Activated CD4-positive, alpha-beta memory T cell treated with anti-CD3 and anti-CD28 coated beads, Interleukin-2, amount 10 ng/mL, durations not matched to agents 7 days and 5 days (primary cell): ENCODE measurements at regions not wholly inside any gene's neighbourhood (a gene's known extent, or its start where the extent isn't known, plus 50 kb on each side); places are given as distances from the start of the nearest gene placed in this dataset.

Experiments
- CTCF ChIA-PET: fragments of 350-600 bp; sonication (Branson Sonifier 250); formaldehyde crosslinking; loops from one replicate; lab custom pipeline; 2021; ENCODE audit warnings: antibody characterized with exemption, inconsistent platforms; lab: Charles Lee
- POLR2A ChIA-PET: fragments of 350-600 bp; sonication (Branson Sonifier 250); formaldehyde crosslinking; loops from one replicate; lab custom pipeline; 2021; ENCODE audit warnings: antibody characterized with exemption; lab: Charles Lee
- DNase-seq: peaks from one replicate; pipeline ENCODE4 v3.0.0-alpha.2; 2020
- H3K27ac Mint-ChIP-seq: one replicate; pipeline ENCODE4 v1.8.0; 2021; ENCODE audit warnings: mild to moderate bottlenecking, mixed read lengths
- H3K27me3 Mint-ChIP-seq: one replicate; pipeline ENCODE4 v1.8.0; 2021; ENCODE audit warnings: mixed read lengths
- H3K36me3 Mint-ChIP-seq: one replicate; pipeline ENCODE4 v1.8.0; 2021; ENCODE audit warnings: low read depth, mixed read lengths
- H3K4me1 Mint-ChIP-seq: one replicate; pipeline ENCODE4 v1.8.0; 2021; ENCODE audit warnings: mixed read lengths
- H3K4me3 Mint-ChIP-seq: one replicate; pipeline ENCODE4 v1.8.0; 2021; ENCODE audit warnings: mild to moderate bottlenecking, mixed read lengths
- H3K9me3 Mint-ChIP-seq: one replicate; pipeline ENCODE4 v1.8.0; 2021; ENCODE audit warnings: mixed read lengths

DNA sequence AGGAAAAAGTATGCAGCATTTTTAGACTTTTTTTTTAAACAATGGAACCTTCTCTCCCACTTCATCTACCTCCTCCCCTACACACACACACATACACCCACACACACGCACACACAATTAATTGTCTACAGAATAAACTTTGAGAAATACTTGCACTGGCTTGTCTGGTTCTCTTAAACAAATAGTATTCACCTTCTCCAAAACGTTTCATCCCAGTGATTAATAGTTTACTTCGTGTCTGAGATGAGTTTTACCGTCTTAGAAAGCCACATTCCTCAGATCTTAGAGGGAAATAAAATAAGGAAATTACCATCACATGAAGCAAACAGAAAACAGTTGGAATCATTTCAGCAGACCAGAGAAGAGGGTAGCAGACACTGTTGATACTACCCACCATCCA lies 570.6 kb upstream of the CLINT1 start:
- DNase-seq = no peak
- Mint-ChIP-seq H3K4me3 (no peak overlapping the region), H3K4me1 (peaks cover 9% of the 10 kb centered on the region), H3K36me3 (no peaks in the 10 kb centered on the region), H3K27me3 (no peaks in the 10 kb centered on the region), H3K27ac (no peak overlapping the region), H3K9me3 (peaks cover 2% of the 10 kb centered on the region)
- CTCF ChIA-PET = no interaction called here
- POLR2A ChIA-PET = no interaction called here

DNA sequence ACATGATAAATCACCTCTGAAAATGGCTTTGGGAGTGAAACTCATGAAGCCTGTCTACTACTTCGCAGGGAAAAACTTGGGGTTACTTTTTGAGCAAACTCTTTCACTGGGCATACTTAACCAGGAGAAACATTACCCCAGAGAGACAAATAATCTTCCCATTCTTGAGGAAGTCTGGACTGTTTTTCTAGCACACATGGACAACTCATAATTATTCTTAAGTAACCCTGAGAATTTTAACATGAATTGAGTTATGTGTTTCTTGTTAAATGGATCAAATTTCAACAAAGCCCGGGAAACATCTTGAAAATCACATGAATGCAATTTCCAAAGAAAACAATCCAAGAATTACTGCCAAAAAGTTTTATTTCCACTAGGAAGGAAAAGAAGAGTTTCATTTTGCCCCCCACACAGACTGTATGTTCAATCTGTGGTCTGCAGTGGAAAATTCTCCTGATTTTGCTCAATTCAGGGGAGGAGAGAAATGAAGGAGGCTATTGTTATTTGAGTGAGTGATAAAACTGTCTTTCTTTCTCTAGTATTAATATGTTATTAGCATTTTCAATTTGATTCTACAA lies 564.8 kb upstream of the CLINT1 start:
- H3K4me3 Mint-ChIP-seq = no peak overlapping the region
- H3K9me3 Mint-ChIP-seq = no peaks in the 10 kb centered on the region
- H3K27ac Mint-ChIP-seq = no peak overlapping the region
- H3K4me1 Mint-ChIP-seq = no peaks in the 10 kb centered on the region
- no peak for DNase-seq
- POLR2A ChIA-PET = no interaction called here
- CTCF ChIA-PET = interaction anchor here (1.7 kb wide), 1 partner anchor 12 kb away, joined by 4 read pairs; no protein-coding TSS in a partner anchor
- H3K36me3 Mint-ChIP-seq = no peaks in the 10 kb centered on the region
- H3K27me3 Mint-ChIP-seq = no peaks in the 10 kb centered on the region

DNA sequence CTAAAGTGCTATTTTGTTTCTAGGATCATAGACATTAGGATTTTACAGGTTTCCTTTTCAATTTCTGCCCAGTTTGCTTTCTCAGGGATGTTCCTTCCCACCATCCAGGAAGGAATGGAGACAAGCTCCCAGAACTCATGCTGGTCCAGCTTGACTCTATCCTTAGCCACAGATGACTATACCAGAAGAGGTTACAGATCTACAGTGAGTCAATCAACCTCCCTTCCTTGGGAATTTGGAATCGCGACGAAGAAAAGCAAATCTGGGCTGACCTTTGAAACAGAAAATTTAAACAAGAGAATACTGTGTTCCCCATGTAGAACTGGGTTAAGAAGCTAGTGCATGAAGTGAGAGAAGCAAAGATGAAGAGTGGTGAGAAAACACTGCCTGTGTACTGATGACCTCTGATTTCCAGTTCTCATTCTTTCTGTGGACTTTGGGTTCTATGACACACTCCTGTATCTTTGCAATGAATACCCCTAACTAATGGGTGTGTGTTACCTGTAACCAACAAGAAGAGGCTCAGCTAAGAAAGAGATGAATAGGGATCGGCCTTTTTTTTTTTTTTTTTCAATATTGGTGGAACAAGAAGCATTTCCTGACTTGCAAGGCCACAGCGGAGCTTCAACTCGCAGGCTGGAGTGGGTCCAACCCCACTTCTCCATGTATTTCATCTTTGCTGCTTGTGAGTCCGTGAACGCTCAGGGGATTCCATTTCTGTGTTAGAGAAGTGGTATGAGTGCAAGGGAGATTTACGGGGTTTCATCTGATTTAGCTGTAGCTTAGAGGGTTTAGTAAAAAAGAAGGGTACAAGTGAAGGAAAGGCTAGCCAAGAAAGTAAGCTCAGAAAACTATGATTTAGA lies 563.9 kb upstream of the CLINT1 start:
- CTCF ChIA-PET = interaction anchor here (1.7 kb wide), 1 partner anchor 13 kb away, joined by 4 read pairs; no protein-coding TSS in a partner anchor
- Mint-ChIP-seq H3K9me3 (no peaks in the 10 kb centered on the region), H3K27ac (no peak overlapping the region), H3K4me1 (no peaks in the 10 kb centered on the region), H3K27me3 (no peaks in the 10 kb centered on the region), H3K4me3 (no peak overlapping the region), H3K36me3 (no peaks in the 10 kb centered on the region)
- no peak for DNase-seq
- POLR2A ChIA-PET = no interaction called here

- Mint-ChIP-seq H3K4me3 (no peak overlapping the region), H3K27me3 (no peaks in the 10 kb centered on the region), H3K36me3 (no peaks in the 10 kb centered on the region), H3K4me1 (no peaks in the 10 kb centered on the region), H3K9me3 (no peaks in the 10 kb centered on the region), H3K27ac (no peak overlapping the region)
- ChIA-PET POLR2A (no interaction called here), CTCF (interaction anchor here (0.5 kb wide), 1 partner anchor 279 kb away, joined by 3 read pairs; no protein-coding TSS in a partner anchor)
- DNase-seq = no peak
Measured at GRCh38 chr5:158421319-158421718, 562.4 kb upstream of the CLINT1 start.

GRCh38 chr5:158419186-158419585 lies 560.2 kb upstream of the CLINT1 start:
- no peak overlapping the region for H3K27ac Mint-ChIP-seq
- H3K27me3 Mint-ChIP-seq = no peaks in the 10 kb centered on the region
- H3K4me1 Mint-ChIP-seq = no peaks in the 10 kb centered on the region
- ChIA-PET CTCF (no interaction called here), POLR2A (no interaction called here)
- H3K4me3 Mint-ChIP-seq = no peak overlapping the region
- no peak for DNase-seq
- no peaks in the 10 kb centered on the region for H3K36me3 Mint-ChIP-seq
- no peaks in the 10 kb centered on the region for H3K9me3 Mint-ChIP-seq

- Mint-ChIP-seq H3K4me3 (no peak overlapping the region), H3K36me3 (no peaks in the 10 kb centered on the region), H3K27me3 (peaks cover 2% of the 10 kb centered on the region), H3K9me3 (no peaks in the 10 kb centered on the region), H3K4me1 (no peaks in the 10 kb centered on the region), H3K27ac (no peak overlapping the region)
- ChIA-PET CTCF (no interaction called here), POLR2A (no interaction called here)
- no peak for DNase-seq
Measured at GRCh38 chr5:158414780-158415179, 555.8 kb upstream of the CLINT1 start.

- no peaks in the 10 kb centered on the region for H3K4me1 Mint-ChIP-seq
- no peak overlapping the region for H3K27ac Mint-ChIP-seq
- H3K4me3 Mint-ChIP-seq = no peak overlapping the region
- no peaks in the 10 kb centered on the region for H3K36me3 Mint-ChIP-seq
- CTCF ChIA-PET = no interaction called here
- H3K27me3 Mint-ChIP-seq = peaks cover 2% of the 10 kb centered on the region
- DNase-seq = no peak
- POLR2A ChIA-PET = no interaction called here
- no peaks in the 10 kb centered on the region for H3K9me3 Mint-ChIP-seq
Measured at GRCh38 chr5:158414333-158414762, 555.4 kb upstream of the CLINT1 start.

- CTCF ChIA-PET = no interaction called here
- Mint-ChIP-seq H3K4me1 (no peaks in the 10 kb centered on the region), H3K36me3 (no peaks in the 10 kb centered on the region), H3K9me3 (no peaks in the 10 kb centered on the region), H3K27me3 (peaks cover 2% of the 10 kb centered on the region), H3K4me3 (no peak overlapping the region), H3K27ac (no peak overlapping the region)
- POLR2A ChIA-PET = no interaction called here
- DNase-seq = no peak
Measured at GRCh38 chr5:158413122-158413680, 554.3 kb upstream of the CLINT1 start.

DNA sequence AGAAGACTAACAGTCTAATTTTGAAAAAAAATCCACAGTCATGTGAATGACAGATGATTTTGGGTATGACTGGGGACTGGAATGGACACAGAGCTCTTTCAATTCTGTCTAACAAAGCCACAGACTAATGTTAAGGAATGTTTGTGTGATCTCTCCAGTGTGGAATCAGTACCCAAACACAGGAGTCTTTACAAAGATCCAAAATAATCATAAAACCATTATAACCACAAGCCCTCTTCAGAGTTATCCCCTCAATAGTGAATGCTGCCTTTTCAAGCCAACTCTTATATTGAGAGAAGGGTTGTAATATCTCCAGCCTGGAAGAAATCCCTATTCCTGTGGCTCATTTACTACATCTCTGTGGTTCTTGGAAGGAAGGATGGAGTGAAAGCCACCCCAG lies 552.0 kb upstream of the CLINT1 start:
- Mint-ChIP-seq H3K4me1 (no peaks in the 10 kb centered on the region), H3K27ac (no peak overlapping the region), H3K27me3 (peaks cover 5% of the 10 kb centered on the region), H3K9me3 (no peaks in the 10 kb centered on the region), H3K36me3 (no peaks in the 10 kb centered on the region), H3K4me3 (no peak overlapping the region)
- POLR2A ChIA-PET = no interaction called here
- CTCF ChIA-PET = no interaction called here
- DNase-seq = no peak

- H3K27ac Mint-ChIP-seq = no peak overlapping the region
- DNase-seq = no peak
- H3K27me3 Mint-ChIP-seq = peaks cover 5% of the 10 kb centered on the region
- no peaks in the 10 kb centered on the region for H3K4me1 Mint-ChIP-seq
- H3K9me3 Mint-ChIP-seq = no peaks in the 10 kb centered on the region
- no peaks in the 10 kb centered on the region for H3K36me3 Mint-ChIP-seq
- POLR2A ChIA-PET = no interaction called here
- CTCF ChIA-PET = no interaction called here
- H3K4me3 Mint-ChIP-seq = no peak overlapping the region
Measured at GRCh38 chr5:158409507-158409906, 550.6 kb upstream of the CLINT1 start.

GRCh38 chr5:158407824-158408195 lies 548.9 kb upstream of the CLINT1 start:
- POLR2A ChIA-PET = no interaction called here
- H3K9me3 Mint-ChIP-seq = peaks cover 4% of the 10 kb centered on the region
- no peaks in the 10 kb centered on the region for H3K4me1 Mint-ChIP-seq
- H3K36me3 Mint-ChIP-seq = no peaks in the 10 kb centered on the region
- no peak overlapping the region for H3K27ac Mint-ChIP-seq
- DNase-seq = no peak
- H3K4me3 Mint-ChIP-seq = no peak overlapping the region
- H3K27me3 Mint-ChIP-seq = peaks cover 5% of the 10 kb centered on the region
- CTCF ChIA-PET = no interaction called here

DNA sequence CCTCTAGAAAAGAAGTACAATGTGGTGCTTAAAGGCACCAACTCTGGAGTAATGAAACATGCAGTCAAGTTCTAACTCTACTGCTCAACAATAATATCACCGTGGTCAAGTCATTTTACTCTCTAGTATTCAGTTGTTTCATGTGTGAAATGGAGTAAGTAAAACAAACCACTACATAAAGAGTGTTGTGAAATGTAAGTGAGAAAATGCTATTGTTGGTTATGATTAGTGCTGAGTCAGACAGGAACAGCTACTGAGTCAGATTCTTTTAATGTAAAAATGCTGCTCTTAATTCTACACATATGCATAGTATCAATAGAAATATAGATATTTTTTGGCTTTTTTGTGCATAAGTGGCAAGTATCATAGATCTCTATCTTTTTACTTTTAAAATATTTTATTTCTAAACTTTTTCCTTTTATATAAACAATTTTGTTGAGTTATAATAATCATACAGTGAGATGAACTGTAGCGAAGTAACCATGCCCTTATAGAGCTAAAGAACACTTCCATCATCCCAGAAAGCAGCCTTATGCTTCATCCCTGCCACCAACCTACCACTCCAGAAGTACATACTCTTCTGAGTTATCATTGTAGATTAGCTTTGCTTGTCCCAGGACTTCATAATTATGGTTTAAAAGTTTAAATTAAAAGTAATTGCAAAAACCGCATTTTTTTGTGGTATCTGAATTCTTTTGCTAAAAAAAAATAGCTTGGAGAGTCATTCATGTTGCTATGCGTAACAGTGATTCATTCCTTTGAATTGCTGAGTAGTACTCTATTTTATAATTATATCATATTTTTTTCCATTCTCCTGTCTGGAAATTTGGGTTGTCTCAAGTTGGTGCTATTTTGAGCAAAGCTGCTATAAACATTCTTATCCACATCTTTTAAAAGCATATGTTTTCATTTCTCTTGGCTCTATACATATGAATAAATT lies 548.2 kb upstream of the CLINT1 start:
- ChIA-PET POLR2A (no interaction called here), CTCF (no interaction called here)
- Mint-ChIP-seq H3K36me3 (no peaks in the 10 kb centered on the region), H3K27ac (no peak overlapping the region), H3K9me3 (peaks cover 4% of the 10 kb centered on the region), H3K4me1 (no peaks in the 10 kb centered on the region), H3K27me3 (peaks cover 5% of the 10 kb centered on the region), H3K4me3 (no peak overlapping the region)
- no peak for DNase-seq
